ENCODE measurements at regions not wholly inside any gene's neighbourhood (a gene's known extent, or its start where the extent isn't known, plus 50 kb on each side); places are given as distances from the start of the nearest gene placed in this dataset.

DNA sequence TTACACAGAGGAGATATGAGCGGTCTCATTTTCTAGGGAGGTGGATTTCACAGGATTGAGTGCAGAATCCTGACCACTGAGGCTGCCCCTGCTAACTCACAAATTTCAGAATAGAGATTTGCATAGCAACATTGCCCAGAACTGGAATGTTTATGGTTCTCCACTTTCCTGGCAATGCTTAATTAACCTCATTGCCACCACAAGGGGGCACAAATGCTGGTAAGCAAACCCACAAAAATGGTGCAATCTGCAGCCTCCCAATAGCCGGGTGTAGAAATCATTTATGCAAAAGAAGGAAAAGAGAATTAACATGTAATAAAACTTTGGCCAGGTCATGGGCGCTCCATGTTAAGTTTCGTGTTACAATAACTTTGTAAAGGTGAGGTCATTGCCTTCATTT is 112.4 kb downstream of the CYRIA start:
- H3K4me3 Mint-ChIP-seq = no peak overlapping the region
- no peaks in the 10 kb centered on the region for H3K9me3 Mint-ChIP-seq

DNA sequence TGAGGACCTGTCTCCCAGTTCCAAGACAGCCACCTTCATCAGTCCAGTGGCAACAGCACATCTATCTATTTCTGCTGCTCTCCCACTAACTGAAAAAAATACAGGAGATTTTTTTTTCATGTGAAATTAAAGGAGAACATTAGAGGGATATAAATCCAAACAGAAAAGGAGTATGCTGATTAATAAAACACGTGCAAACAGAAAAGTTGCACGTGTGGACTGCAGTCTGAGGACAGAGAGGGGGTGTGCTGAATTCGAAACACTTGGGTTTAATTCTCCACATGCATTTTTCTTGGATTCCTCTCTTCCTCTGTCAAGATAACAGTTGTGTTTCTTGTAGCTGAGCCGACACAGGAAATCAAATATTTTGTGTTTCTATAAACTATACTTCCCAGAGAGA is 113.4 kb downstream of the CYRIA start:
- DNase-seq = no peak
- Mint-ChIP-seq H3K4me3 (no peak overlapping the region), H3K27ac (no peak overlapping the region), H3K9me3 (no peaks in the 10 kb centered on the region), H3K4me1 (no peaks in the 10 kb centered on the region), H3K27me3 (ENCODE audit: low read depth in 3 of 3) (peaks cover 0 to 2% (median 0%) of the 10 kb centered on the region in 3 donors), H3K36me3 (peaks cover 24 to 62% (median 34%) of the 10 kb centered on the region in 3 donors)

More for the DNA sequence above, 112.4 kb downstream of the CYRIA start:
- Mint-ChIP-seq H3K27me3 (ENCODE audit: low read depth in 3 of 3) (peaks cover 0 to 2% (median 0%) of the 10 kb centered on the region in 3 donors), H3K36me3 (peaks cover 24 to 65% (median 36%) of the 10 kb centered on the region in 3 donors), H3K27ac (peak overlapping the region in 2 of 6 donors; percentile 8 to 61), H3K4me1 (no peaks in the 10 kb centered on the region)
- peak; percentile 17 to 33 (median 21) for DNase-seq

- no peak for DNase-seq
- Mint-ChIP-seq H3K4me3 (no peak overlapping the region), H3K9me3 (no peaks in the 10 kb centered on the region), H3K27me3 (ENCODE audit: low read depth in 3 of 3) (peaks cover 1 to 2% (median 2%) of the 10 kb centered on the region in 3 donors), H3K36me3 (peaks cover 14 to 27% (median 16%) of the 10 kb centered on the region in 3 donors), H3K27ac (no peak overlapping the region), H3K4me1 (no peaks in the 10 kb centered on the region)
These were observed 117.6 kb downstream of the CYRIA start for GRCh38 chr2:16548036-16548435.

GRCh38 chr2:16546128-16546754 is 119.4 kb downstream of the CYRIA start:
- H3K27me3 Mint-ChIP-seq (ENCODE audit: low read depth in 3 of 3) = peaks cover 1 to 3% (median 2%) of the 10 kb centered on the region in 3 donors
- no peaks in the 10 kb centered on the region for H3K4me1 Mint-ChIP-seq
- H3K4me3 Mint-ChIP-seq = no peak overlapping the region
- H3K9me3 Mint-ChIP-seq = no peaks in the 10 kb centered on the region
- H3K27ac Mint-ChIP-seq = no peak overlapping the region
- H3K36me3 Mint-ChIP-seq = peaks cover 7 to 16% (median 10%) of the 10 kb centered on the region in 3 donors
- peak; percentile 10 to 32 (median 29) for DNase-seq

GRCh38 chr2:16538707-16539106 is 126.9 kb downstream of the CYRIA start:
- no peaks in the 10 kb centered on the region for H3K36me3 Mint-ChIP-seq
- no peaks in the 10 kb centered on the region for H3K4me1 Mint-ChIP-seq
- H3K27me3 Mint-ChIP-seq (ENCODE audit: low read depth in 3 of 3) = peaks cover 2 to 10% (median 3%) of the 10 kb centered on the region in 3 donors
- no peak overlapping the region for H3K4me3 Mint-ChIP-seq
- DNase-seq = no peak
- H3K9me3 Mint-ChIP-seq = no peaks in the 10 kb centered on the region
- no peak overlapping the region for H3K27ac Mint-ChIP-seq

DNA sequence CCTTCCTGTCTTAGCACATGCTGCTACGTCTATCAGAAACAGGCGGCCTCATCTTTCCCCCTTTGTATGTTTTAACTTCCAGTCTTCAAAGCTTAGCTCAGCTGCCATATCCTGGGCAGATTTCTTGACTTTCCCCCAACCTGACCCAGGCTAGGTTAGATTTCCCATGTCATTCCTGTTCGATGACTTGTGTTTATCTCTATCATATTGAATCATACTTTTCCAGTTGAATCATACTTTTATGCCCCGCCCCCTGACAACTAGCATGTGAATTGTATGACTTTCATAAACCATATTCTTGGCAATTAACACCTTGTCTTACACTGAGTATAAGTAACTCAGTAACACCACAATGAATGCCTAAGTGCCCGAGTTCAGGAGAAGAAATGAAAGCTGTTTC is 128.3 kb downstream of the CYRIA start:
- no peak overlapping the region for H3K4me3 Mint-ChIP-seq
- H3K9me3 Mint-ChIP-seq = no peaks in the 10 kb centered on the region

GRCh38 chr2:16526193-16526592 is 139.4 kb downstream of the CYRIA start:
- H3K27me3 Mint-ChIP-seq (ENCODE audit: low read depth in 3 of 3) = peaks cover 0 to 12% (median 1%) of the 10 kb centered on the region in 3 donors
- no peak overlapping the region for H3K4me3 Mint-ChIP-seq

More for the DNA sequence above, 128.3 kb downstream of the CYRIA start:
- H3K27ac Mint-ChIP-seq = no peak overlapping the region
- no peaks in the 10 kb centered on the region for H3K4me1 Mint-ChIP-seq
- H3K27me3 Mint-ChIP-seq (ENCODE audit: low read depth in 3 of 3) = peaks cover 2 to 9% (median 3%) of the 10 kb centered on the region in 3 donors
- DNase-seq = no peak
- H3K36me3 Mint-ChIP-seq = no peaks in the 10 kb centered on the region

GRCh38 chr2:16525265-16525887 is 140.3 kb downstream of the CYRIA start:
- Mint-ChIP-seq H3K9me3 (no peaks in the 10 kb centered on the region), H3K36me3 (no peaks in the 10 kb centered on the region), H3K27me3 (ENCODE audit: low read depth in 3 of 3) (peaks cover 0 to 8% (median 1%) of the 10 kb centered on the region in 3 donors), H3K4me1 (no peaks in the 10 kb centered on the region), H3K27ac (no peak overlapping the region), H3K4me3 (no peak overlapping the region)
- peak in 2 of 3 donors; percentile 15 to 30 for DNase-seq

More at GRCh38 chr2:16526193-16526592, 139.4 kb downstream of the CYRIA start:
- no peak overlapping the region for H3K27ac Mint-ChIP-seq
- H3K9me3 Mint-ChIP-seq = no peaks in the 10 kb centered on the region
- DNase-seq = no peak
- no peaks in the 10 kb centered on the region for H3K4me1 Mint-ChIP-seq
- H3K36me3 Mint-ChIP-seq = no peaks in the 10 kb centered on the region

- peaks cover 1 to 7% (median 2%) of the 10 kb centered on the region in 3 donors for H3K27me3 Mint-ChIP-seq (ENCODE audit: low read depth in 3 of 3)
- no peak for DNase-seq
- no peaks in the 10 kb centered on the region for H3K36me3 Mint-ChIP-seq
- no peak overlapping the region for H3K27ac Mint-ChIP-seq
- H3K9me3 Mint-ChIP-seq = no peaks in the 10 kb centered on the region
- no peaks in the 10 kb centered on the region for H3K4me1 Mint-ChIP-seq
- no peak overlapping the region for H3K4me3 Mint-ChIP-seq
These were observed 141.9 kb downstream of the CYRIA start for GRCh38 chr2:16523711-16524110.

- peaks cover 1 to 11% (median 3%) of the 10 kb centered on the region in 3 donors for H3K27me3 Mint-ChIP-seq (ENCODE audit: low read depth in 3 of 3)
- H3K9me3 Mint-ChIP-seq = no peaks in the 10 kb centered on the region
- no peak for DNase-seq
- no peaks in the 10 kb centered on the region for H3K4me1 Mint-ChIP-seq
- H3K4me3 Mint-ChIP-seq = no peak overlapping the region
- H3K36me3 Mint-ChIP-seq = no peaks in the 10 kb centered on the region
- H3K27ac Mint-ChIP-seq = no peak overlapping the region
These were observed 143.4 kb downstream of the CYRIA start for GRCh38 chr2:16522031-16522831.

DNA sequence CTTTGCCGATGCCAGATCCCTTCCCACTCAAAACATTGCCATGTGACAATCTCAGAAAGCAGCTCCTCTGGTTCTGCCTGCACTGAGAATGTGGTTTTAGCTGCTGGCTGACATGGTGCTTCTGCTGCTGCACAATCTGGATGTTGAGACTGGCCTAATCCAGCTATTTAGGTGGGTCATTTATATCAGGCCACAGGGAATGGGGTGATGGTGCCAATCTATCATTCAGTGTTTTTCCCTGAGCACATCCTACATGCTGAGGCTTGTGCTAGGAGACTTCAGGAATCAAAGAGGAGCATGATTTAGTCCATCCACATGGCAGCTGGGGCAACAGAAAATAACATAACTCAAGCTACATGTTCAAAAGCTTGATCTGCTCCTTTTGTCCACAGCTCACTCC is 144.7 kb downstream of the CYRIA start:
- no peak overlapping the region for H3K4me3 Mint-ChIP-seq
- no peak overlapping the region for H3K27ac Mint-ChIP-seq
- H3K9me3 Mint-ChIP-seq = no peaks in the 10 kb centered on the region
- peaks cover 1 to 12% (median 4%) of the 10 kb centered on the region in 3 donors for H3K27me3 Mint-ChIP-seq (ENCODE audit: low read depth in 3 of 3)
- H3K36me3 Mint-ChIP-seq = no peaks in the 10 kb centered on the region
- DNase-seq = no peak
- H3K4me1 Mint-ChIP-seq = no peaks in the 10 kb centered on the region

DNA sequence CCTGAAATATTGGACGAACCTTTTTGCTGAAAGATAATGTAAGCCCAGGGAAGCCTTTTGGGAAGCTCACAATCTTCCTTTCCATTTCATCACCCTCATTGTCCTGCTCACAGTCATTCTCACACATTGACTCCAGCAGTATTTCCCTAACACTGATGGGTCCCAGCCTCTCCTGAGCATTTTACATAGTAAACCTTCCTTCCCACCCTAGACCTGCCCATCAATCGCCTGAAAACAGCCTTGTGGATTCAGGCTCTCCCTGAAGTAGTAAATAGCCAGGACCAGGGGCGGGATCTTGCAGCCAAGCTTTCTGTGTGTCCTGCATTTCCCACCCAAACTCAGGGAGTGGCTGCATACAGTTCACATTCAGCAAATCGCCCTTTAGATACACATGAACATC is 149.9 kb downstream of the CYRIA start:
- Mint-ChIP-seq H3K27ac (no peak overlapping the region), H3K27me3 (ENCODE audit: low read depth in 3 of 3) (peaks cover 4 to 8% (median 6%) of the 10 kb centered on the region in 3 donors), H3K36me3 (no peaks in the 10 kb centered on the region)

DNA sequence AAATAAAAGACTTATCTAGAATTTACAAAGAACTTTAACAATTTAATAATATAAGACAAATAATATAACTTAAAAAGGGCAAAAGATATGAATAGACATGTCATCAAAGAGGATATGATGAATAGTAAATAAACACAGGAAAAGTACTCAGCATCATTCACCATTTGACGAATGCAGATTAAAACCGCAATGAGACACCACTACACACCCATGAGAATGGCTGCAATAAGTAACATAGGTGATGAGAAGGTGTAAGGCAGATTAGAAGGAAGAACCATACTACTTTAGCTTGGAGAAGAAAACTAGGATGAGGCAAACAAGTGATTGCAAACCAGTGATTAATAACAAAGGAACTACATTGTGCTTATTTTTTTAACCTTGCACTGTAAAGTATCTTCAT is 152.0 kb downstream of the CYRIA start:
- Mint-ChIP-seq H3K36me3 (no peaks in the 10 kb centered on the region), H3K4me3 (no peak overlapping the region), H3K27ac (no peak overlapping the region)

More for the DNA sequence above, 149.9 kb downstream of the CYRIA start:
- H3K9me3 Mint-ChIP-seq = no peaks in the 10 kb centered on the region
- no peak for DNase-seq
- no peak overlapping the region for H3K4me3 Mint-ChIP-seq
- no peaks in the 10 kb centered on the region for H3K4me1 Mint-ChIP-seq

GRCh38 chr2:16511041-16511440 is 154.6 kb downstream of the CYRIA start:
- Mint-ChIP-seq H3K36me3 (no peaks in the 10 kb centered on the region), H3K27ac (no peak overlapping the region)

More for the DNA sequence above, 152.0 kb downstream of the CYRIA start:
- Mint-ChIP-seq H3K4me1 (no peaks in the 10 kb centered on the region), H3K27me3 (ENCODE audit: low read depth in 3 of 3) (peaks cover 1 to 12% (median 11%) of the 10 kb centered on the region in 3 donors), H3K9me3 (no peaks in the 10 kb centered on the region)
- no peak for DNase-seq

More at GRCh38 chr2:16511041-16511440, 154.6 kb downstream of the CYRIA start:
- no peaks in the 10 kb centered on the region for H3K4me1 Mint-ChIP-seq
- H3K4me3 Mint-ChIP-seq = no peak overlapping the region
- DNase-seq = no peak
- H3K9me3 Mint-ChIP-seq = no peaks in the 10 kb centered on the region
- peaks cover 0 to 16% (median 12%) of the 10 kb centered on the region in 3 donors for H3K27me3 Mint-ChIP-seq (ENCODE audit: low read depth in 3 of 3)
